ENCODE measurements at regions not wholly inside any gene's neighbourhood (a gene's known extent, or its start where the extent isn't known, plus 50 kb on each side); places are given as distances from the start of the nearest gene placed in this dataset.
"Not testable (repeated sequence)": the region's sequence is repeated elsewhere in the genome, so short reads cannot be mapped to it uniquely, and the experiment has no call there.

DNA sequence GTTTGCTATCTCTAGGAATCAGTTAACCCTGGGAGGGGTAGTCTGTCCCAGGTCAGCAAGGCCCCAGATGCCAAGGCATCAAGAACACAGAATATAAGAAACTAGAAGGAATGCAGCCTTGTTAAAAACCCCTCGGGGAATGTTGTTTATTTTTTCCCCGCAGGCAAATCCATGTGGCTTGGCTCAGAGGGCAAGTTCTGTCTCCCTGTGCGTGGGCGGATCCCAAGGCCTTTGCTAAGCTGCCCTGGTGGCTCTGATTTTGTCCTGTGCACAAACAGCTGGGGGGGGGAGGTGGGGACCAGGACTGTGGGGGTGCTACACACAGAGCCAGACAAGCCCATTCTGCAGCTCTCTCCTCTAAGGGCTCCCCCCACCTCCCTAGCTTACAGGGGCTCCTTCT lies 776.8 kb upstream of the TPTE start:
- POLR2A ChIA-PET; H3K4me1 Mint-ChIP-seq; DNase-seq; H3K27ac Mint-ChIP-seq; H3K27me3 Mint-ChIP-seq; ATAC-seq (ENCODE audit: low read depth); H3K9me3 Mint-ChIP-seq; H3K36me3 Mint-ChIP-seq (ENCODE audit: low read depth); CTCF ChIA-PET; H3K4me3 Mint-ChIP-seq; intact Hi-C loops (cut with micrococcal nuclease): not testable (repeated sequence)

DNA sequence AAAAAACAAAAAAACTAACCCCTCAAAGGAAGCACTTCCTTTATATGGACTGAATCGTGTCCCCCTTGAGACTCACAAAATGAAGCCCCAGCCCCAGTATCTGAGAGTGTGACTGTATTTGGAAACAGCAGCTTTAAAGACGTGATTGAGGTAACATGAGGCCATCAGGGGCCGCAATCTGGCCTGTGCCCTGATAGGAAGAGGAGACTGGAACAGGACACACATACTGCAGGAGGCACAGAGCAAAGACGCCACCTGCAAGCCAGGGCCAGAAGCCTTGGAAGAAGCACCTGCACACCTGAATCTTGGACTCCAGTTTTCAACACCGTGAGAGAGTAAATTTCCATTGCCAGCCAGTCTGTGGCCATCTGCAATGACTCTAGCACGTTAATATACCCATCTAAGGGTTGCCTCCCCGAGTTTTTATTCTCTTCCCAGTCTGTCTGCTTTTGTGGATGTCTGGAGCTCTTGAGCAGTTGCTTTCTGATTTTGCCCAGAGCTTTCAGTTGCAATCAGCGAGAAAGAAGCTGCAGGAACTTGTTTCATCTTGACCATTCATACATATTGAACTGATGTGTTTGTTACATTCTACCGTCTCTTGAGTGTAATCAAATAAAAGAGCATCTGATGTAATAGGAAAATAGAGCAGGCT lies 775.8 kb upstream of the TPTE start:
- H3K36me3 Mint-ChIP-seq (ENCODE audit: low read depth): not testable (repeated sequence)

DNA sequence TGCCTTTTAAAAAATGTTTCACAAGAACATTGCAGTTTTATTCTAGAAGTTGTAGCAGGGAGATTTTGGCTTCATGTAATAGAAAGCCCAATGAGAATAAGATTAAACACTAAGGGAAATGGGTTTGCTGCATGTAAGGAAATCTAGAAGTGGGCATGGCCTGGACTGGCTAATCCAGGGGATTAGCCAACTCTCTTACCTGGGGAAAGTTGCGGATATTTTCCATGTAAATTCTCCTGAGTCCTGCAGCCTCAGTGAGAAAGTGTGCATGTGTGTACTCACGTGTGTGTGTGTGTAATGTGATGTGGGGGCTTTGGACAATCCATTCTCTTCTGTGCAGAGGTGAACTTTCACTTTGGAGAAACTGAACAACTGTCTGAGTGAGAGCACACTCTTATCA lies 775.1 kb upstream of the TPTE start:
- H3K27me3 Mint-ChIP-seq; intact Hi-C loops (cut with micrococcal nuclease); H3K27ac Mint-ChIP-seq; H3K9me3 Mint-ChIP-seq; ATAC-seq (ENCODE audit: low read depth); CTCF ChIA-PET; POLR2A ChIA-PET; H3K4me3 Mint-ChIP-seq; H3K36me3 Mint-ChIP-seq (ENCODE audit: low read depth); H3K4me1 Mint-ChIP-seq; DNase-seq: not testable (repeated sequence)

More for the DNA sequence above, 775.8 kb upstream of the TPTE start:
- H3K4me3 Mint-ChIP-seq; H3K27ac Mint-ChIP-seq; ATAC-seq (ENCODE audit: low read depth); H3K4me1 Mint-ChIP-seq; H3K27me3 Mint-ChIP-seq; POLR2A ChIA-PET; H3K9me3 Mint-ChIP-seq; intact Hi-C loops (cut with micrococcal nuclease); DNase-seq; CTCF ChIA-PET: not testable (repeated sequence)

DNA sequence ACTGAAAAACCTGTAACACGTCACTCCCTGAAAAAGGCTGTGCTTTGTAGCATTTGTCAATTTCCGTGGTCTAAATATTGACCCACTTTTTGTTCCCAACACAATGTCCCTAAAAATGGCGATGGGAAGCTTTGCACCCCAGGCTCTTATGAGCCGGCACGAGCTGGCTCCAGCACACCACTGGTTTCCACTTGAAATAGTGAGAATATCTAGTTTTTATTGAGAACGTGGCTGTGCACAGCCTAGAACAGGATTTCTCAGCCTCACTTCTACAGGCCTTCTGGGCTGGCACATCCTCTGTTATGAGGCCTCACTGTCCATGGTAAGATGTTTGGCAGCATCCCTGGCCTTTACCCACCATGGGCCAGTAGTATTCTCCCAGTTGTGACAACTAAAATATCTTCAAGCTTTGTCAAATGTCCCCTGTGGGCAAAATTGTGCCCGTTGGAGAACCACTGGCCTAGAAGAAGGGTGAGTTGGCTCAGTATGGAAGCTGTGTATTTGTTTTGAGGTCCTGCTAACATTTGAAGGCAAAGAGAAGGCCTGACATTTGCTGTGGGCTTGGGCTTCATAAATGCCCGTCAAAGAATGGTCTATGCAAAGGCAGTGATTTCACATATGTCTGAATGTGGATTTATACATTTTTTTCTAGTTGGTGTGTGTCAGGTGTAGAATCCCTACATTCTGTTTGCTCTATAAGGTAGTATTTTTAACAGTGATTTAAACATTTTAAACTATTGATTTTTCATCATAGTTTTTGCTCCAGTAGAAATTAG lies 774.4 kb upstream of the TPTE start:
- DNase-seq, POLR2A ChIA-PET: not testable (repeated sequence)

DNA sequence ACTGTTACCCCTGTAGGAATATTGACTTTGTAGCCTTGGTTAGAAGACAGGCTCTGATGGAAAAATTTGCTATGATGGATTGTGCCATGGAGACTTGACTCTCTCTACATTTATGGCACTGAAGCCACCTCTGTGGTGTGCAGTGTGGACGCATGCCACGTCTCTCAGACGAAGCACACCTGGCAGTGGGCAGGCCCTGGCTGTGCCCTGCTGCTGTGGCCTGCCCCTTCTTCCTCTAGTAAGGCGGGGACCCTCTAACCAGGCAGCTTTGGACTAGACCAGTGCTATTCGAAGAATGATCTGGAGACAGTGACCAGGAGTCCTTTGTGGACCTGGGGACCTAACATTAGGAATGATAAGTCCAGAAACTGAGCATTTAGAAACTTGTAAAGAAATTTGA lies 773.5 kb upstream of the TPTE start:
- CTCF ChIA-PET; H3K27me3 Mint-ChIP-seq; H3K9me3 Mint-ChIP-seq; ATAC-seq (ENCODE audit: low read depth); H3K4me3 Mint-ChIP-seq; POLR2A ChIA-PET; H3K36me3 Mint-ChIP-seq (ENCODE audit: low read depth); H3K27ac Mint-ChIP-seq; DNase-seq; intact Hi-C loops (cut with micrococcal nuclease); H3K4me1 Mint-ChIP-seq: not testable (repeated sequence)

More for the DNA sequence above, 774.4 kb upstream of the TPTE start:
- ATAC-seq (ENCODE audit: low read depth); H3K9me3 Mint-ChIP-seq; intact Hi-C loops (cut with micrococcal nuclease); CTCF ChIA-PET; H3K4me1 Mint-ChIP-seq; H3K27me3 Mint-ChIP-seq; H3K4me3 Mint-ChIP-seq; H3K36me3 Mint-ChIP-seq (ENCODE audit: low read depth); H3K27ac Mint-ChIP-seq: not testable (repeated sequence)

DNA sequence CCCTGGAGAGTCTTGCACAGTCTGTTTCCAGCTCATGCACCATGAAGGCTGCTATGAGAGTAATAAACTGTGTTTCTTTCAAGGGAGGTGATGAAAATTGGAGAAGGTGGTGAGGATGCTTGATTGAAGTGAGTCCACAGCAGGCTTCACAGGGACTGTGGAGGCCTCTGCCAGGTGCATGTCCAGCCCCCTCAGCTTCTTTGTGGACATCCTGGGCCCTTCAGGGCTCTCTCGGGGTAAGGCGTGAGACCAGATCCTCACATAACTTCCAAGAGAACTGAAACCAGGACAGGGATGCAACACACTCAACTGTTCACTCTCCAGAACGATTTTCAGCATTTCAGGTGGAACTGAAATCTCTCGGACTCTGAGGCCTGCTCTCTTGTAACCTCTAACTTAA lies 772.9 kb upstream of the TPTE start:
- H3K27ac Mint-ChIP-seq; ATAC-seq (ENCODE audit: low read depth); H3K9me3 Mint-ChIP-seq; intact Hi-C loops (cut with micrococcal nuclease); H3K4me1 Mint-ChIP-seq; H3K36me3 Mint-ChIP-seq (ENCODE audit: low read depth); DNase-seq; CTCF ChIA-PET; POLR2A ChIA-PET; H3K4me3 Mint-ChIP-seq; H3K27me3 Mint-ChIP-seq: not testable (repeated sequence)

DNA sequence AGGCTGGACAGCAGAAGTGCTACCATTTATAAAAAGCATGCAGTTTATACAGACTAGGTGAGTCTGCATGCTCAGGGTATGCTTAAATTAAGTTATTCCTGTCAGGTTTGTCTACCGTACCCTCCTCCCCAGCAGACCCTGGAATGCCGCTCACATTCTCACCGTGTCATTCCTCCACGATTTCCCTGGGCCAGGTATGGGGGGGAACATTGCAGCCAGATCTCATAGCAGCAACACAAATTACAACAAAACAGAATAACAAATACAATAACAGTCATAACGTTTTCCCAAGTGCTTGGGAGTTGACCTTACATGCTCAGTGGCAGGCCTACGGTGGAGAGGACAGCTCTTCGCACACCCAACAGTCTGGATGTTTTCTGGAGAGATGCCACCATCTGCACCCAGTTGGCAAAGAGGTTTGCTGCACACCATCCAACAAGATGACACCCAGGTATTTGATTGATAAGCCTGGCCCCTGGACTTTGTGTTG lies 771.6 kb upstream of the TPTE start:
- intact Hi-C loops (cut with micrococcal nuclease); H3K27ac Mint-ChIP-seq; CTCF ChIA-PET: not testable (repeated sequence)

DNA sequence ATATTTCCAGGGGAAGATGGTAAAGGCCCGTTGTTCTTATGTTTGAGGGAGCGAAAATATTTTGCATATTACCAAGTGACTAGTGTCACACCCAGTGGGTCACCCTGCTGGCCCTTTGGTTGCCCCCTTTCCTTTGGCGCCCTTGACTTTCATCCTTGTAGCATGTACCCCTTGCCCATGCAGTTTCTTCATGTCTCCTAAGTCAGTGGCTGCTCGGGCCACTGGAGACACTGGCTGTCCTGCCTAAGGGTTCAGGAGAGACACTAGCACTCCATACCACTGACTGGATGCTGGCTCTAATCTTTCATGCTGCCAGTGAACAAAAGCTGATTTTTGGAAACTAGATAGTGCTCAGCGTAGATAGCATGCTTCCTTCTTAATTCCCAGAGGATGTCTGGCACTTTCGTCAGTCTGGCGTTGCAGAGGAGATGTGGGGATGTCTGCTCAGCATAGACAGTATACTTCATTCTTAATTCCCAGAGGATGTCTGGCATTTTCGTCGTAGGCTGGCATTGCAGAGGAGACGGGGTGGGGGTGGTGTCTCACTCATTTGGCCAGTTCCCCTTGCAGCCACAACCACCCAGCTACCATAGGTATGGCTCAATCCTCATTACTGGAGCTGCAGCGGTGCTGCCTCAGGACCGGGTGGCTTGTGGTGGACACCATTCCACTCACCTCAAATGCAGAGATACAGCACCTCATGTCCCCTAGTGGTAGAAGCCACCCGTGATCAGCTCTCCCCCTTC lies 770.9 kb upstream of the TPTE start:
- Mint-ChIP-seq H3K27ac (no peak overlapping the region), H3K27me3 (no peaks in the 10 kb centered on the region), H3K4me1 (no peaks in the 10 kb centered on the region), H3K4me3 (no peak overlapping the region), H3K36me3 (ENCODE audit: low read depth) (no peaks in the 10 kb centered on the region), H3K9me3 (peaks cover 7% of the 10 kb centered on the region)
- ChIA-PET CTCF (no interaction called here), POLR2A (no interaction called here)
- DNase-seq: no peak
- intact Hi-C loops (cut with micrococcal nuclease): no loop called here
- ATAC-seq (ENCODE audit: low read depth): no peak
- TF ChIP-seq, protein P1, sequence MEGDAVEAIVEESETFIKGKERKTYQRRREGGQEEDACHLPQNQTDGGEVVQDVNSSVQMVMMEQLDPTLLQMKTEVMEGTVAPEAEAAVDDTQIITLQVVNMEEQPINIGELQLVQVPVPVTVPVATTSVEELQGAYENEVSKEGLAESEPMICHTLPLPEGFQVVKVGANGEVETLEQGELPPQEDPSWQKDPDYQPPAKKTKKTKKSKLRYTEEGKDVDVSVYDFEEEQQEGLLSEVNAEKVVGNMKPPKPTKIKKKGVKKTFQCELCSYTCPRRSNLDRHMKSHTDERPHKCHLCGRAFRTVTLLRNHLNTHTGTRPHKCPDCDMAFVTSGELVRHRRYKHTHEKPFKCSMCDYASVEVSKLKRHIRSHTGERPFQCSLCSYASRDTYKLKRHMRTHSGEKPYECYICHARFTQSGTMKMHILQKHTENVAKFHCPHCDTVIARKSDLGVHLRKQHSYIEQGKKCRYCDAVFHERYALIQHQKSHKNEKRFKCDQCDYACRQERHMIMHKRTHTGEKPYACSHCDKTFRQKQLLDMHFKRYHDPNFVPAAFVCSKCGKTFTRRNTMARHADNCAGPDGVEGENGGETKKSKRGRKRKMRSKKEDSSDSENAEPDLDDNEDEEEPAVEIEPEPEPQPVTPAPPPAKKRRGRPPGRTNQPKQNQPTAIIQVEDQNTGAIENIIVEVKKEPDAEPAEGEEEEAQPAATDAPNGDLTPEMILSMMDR (IDR thresholded peaks at IDR 0.05): no peak

More for the DNA sequence above, 771.6 kb upstream of the TPTE start:
- H3K27me3 Mint-ChIP-seq; H3K9me3 Mint-ChIP-seq; POLR2A ChIA-PET; ATAC-seq (ENCODE audit: low read depth); H3K4me1 Mint-ChIP-seq; DNase-seq; H3K4me3 Mint-ChIP-seq; H3K36me3 Mint-ChIP-seq (ENCODE audit: low read depth): not testable (repeated sequence)

DNA sequence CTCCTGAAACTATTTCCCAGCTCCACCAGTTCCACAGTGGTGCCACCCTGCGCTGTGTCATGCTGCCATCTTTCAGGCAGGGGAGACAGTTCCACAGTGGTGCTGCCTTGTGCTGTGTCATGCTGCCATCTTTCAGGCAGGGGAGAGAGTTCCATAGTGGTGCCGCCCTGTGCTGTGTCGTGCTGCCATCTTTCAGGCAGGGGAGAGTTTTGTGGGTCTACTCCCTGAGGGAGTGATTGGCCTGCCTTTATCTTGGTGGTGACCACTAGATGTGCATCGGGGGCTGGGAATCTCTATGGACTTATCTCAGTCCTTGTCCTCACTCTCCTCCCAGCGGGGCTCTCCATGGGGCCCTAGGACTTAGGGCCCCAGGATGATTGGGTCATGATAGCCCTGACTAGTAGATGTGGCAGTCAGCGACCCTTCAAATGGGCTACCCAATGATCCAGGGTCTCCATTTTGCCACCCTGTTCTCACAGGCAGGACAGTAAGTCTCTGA lies 770.2 kb upstream of the TPTE start:
- H3K9me3 Mint-ChIP-seq; H3K27me3 Mint-ChIP-seq; H3K4me3 Mint-ChIP-seq; CTCF ChIA-PET; intact Hi-C loops (cut with micrococcal nuclease); H3K36me3 Mint-ChIP-seq (ENCODE audit: low read depth); H3K4me1 Mint-ChIP-seq; ATAC-seq (ENCODE audit: low read depth); DNase-seq; POLR2A ChIA-PET; H3K27ac Mint-ChIP-seq: not testable (repeated sequence)

DNA sequence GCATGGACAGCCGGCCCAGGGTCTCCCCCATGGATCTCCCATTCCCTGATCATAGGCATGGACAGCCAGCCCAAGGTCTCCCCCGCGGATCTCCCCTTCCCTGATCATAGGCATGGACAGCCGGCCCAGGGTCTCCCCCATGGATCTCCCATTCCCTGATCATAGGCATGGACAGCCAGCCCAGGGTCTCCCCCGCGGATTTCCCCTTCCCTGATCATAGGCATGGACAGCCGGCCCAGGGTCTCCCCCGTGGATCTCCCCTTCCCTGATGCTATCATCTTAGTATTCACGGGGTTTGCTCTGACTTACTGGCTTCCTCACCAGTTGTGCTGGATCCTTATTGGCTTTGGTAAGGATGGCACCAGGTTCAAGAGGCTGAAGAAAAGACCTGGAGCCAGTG lies 769.4 kb upstream of the TPTE start:
- H3K36me3 Mint-ChIP-seq (ENCODE audit: low read depth); H3K27me3 Mint-ChIP-seq; ATAC-seq (ENCODE audit: low read depth); intact Hi-C loops (cut with micrococcal nuclease); H3K27ac Mint-ChIP-seq; DNase-seq; CTCF ChIA-PET; POLR2A ChIA-PET; H3K4me3 Mint-ChIP-seq; H3K4me1 Mint-ChIP-seq; H3K9me3 Mint-ChIP-seq: not testable (repeated sequence)

DNA sequence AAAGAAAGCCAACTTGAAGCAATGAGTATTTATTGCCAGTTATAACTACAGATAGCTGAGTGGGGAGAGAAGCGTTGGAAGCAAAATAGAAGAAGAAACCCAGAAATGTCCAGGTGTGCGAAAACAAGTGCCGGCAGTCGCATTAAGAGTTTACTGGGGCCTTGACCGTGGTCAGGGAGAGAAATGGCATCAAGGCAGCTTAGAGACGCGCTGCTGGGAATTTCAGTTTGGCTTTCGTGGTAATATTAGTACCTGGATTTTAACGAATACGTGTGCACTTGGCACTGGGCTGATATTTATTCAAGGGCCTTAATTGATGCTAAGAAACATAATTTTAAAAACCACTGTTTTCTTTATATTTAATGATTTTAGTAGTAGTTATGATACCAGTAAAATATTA lies 767.9 kb upstream of the TPTE start:
- H3K4me3 Mint-ChIP-seq; DNase-seq; H3K27ac Mint-ChIP-seq; H3K9me3 Mint-ChIP-seq; CTCF ChIA-PET; ATAC-seq (ENCODE audit: low read depth); H3K4me1 Mint-ChIP-seq; POLR2A ChIA-PET; intact Hi-C loops (cut with micrococcal nuclease); H3K27me3 Mint-ChIP-seq; H3K36me3 Mint-ChIP-seq (ENCODE audit: low read depth): not testable (repeated sequence)
